ENCODE measurements at regions not wholly inside any gene's neighbourhood (a gene's known extent, or its start where the extent isn't known, plus 50 kb on each side); places are given as distances from the start of the nearest gene placed in this dataset.
A peak's percentile ranks its signal among the peaks of the same experiment; 100 is the strongest.
"Not testable (repeated sequence)": the region's sequence is repeated elsewhere in the genome, so short reads cannot be mapped to it uniquely, and the experiment has no call there.

DNA sequence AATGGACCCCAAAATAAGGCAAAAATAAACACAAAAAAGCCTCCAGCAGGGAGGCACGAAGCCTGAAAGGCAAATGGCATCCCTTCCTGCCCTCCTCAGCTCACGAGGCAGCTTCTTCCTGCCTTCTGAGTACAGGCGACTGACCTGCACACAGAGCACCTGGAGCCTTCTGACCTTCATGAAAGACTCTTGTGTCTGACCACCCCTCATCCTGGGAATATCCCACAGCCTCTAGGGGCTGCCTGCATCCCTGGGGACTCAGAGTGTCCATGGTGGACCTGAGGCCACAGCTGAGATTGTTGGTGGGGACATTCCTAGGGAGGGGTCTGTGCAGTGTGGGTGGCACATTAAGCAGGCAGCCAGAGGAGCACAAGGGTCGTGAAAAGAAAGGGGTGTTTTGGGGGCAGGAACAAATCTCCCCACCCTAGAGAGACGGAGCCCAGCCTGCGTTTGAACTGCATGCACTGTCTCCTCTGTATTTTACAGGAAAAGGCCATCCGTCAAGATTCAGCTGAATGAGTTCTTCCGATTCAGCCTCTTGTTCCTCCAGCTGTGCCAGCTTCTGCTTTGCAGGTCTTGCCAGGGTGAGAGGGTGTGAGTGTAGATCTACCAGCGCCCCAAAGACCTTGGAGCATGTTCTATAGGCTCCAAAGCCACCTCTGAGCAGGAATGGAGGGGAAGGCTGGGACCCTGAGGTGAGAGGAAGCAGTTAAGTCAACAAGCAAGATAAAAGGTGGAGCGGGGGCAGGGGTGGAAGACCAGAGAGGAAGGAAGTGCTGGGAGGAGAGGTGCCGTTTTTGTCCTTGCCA is 80.4 kb upstream of the MEF2A start:
- no peak for DNase-seq (ENCODE audit: low read depth)

DNA sequence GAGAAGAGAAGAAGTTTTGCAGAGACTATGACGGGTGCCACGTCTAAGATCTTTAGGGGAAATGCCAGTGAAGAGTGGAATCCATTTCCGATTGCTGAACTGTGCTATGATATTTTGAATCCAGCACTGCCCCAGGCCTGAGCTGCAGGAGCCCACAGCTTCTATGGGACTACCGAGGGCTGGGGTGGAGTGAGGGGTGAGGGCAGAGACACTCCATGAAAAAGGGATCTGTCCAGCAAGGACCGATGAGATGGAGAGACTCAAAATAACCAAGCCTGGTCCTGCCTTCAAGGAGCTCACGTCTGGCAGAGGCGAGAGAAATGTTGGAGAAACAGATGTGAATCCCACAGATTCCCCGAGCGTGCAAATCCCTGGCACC is 79.8 kb upstream of the MEF2A start:
- no peak for DNase-seq (ENCODE audit: low read depth)

GRCh38 chr15:99486371-99487336 is 79.1 kb upstream of the MEF2A start:
- no peak for DNase-seq (ENCODE audit: low read depth)

DNA sequence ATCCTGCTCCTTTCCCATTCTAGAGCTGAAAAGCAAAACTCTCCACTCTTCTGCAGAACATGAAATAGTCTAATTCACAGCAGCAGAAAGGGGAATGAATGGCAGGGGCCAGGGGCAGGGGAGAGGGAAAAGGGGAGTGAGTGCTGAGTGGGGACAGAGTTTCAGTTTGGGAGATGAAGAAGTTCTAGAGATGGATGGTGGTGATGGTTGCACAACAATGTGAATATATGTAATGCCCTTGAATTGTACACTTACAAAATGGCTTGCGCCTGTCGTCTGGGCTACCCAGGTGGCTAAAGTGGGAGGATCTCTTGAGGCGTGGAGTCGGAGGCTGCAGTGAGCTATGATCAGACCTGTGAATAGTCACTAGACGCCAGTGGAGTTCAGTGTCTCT is 78.5 kb upstream of the MEF2A start:
- DNase-seq (ENCODE audit: low read depth): no peak

GRCh38 chr15:99492275-99492674 is 73.5 kb upstream of the MEF2A start:
- no peak for DNase-seq (ENCODE audit: low read depth)

GRCh38 chr15:99492716-99493115 is 73.1 kb upstream of the MEF2A start:
- no peak for DNase-seq (ENCODE audit: low read depth)

DNA sequence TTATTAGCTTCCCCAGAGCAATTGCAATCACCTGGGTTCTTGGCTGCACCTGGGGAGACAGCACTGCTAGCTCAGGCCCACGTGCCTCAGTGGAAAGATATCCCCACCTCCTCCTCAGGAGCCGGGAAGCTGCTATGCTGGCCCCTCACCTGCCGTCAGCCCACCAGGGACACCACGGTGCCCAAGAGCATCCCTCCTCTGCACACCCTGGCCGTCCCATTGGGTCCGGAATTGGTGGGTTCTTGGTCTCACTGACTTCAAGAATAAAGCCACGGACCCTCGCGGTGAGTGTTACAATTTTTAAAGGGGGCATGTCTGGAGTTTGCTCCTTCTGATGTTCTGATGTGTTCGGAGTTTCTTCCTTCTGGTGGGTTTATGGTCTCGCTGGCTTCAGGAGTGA is 72.3 kb upstream of the MEF2A start:
- DNase-seq (ENCODE audit: low read depth): no peak

DNA sequence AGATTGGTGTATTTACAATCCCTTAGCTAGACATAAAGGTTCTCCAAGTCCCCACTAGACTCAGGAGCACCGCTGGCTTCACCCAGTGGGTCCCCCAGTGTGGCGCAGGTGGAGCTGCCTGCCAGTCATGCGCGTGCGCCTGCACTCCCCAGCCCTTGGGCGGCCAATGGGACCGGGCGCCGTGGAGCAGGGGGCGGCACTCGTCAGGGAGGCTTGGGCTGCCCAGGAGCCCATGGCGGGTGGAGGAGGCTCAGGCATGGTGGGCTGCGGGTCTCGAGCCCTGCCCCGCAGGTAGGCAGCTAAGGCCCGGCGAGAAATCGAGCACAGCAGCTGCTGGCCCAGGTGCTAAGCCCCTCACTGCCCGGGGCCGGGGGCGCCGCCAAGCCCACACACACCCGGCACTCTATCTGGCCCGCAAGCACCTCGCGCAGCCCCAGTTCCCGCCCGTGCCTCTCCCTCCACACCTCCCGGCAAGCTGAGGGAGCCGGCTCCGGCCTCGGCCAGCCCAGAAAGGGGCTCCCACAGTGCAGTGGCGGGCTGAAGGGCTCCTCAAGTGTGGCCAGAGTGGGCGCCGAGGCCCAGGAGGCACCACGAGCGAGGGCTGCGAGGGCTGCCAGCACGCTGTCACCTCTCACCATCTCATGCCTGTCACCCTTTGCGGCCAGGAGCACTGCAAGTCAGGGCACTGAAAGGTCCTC is 71.1 kb upstream of the MEF2A start:
- DNase-seq (ENCODE audit: low read depth): not testable (repeated sequence)

- peak; percentile 21 for DNase-seq (ENCODE audit: low read depth)
Measured at GRCh38 chr15:99495430-99496301, 70.1 kb upstream of the MEF2A start.

DNA sequence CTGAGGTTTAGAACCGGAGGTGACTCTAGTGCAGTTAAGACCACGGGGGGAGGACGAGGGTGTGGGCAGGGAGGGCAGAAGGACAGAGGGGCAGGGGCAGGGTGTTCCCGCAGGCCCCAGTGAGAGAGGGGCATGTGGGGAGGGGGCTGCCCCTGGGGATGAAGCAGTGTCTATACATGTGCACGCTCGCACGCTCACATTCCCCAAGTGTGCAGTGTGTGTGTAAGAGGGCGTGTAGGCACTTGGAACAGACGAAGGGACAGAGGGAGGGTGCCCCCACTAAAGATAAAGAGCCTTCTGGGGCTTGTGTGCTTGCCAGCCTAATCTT is 69.5 kb upstream of the MEF2A start:
- DNase-seq (ENCODE audit: low read depth): no peak

GRCh38 chr15:99502182-99502581 is 63.6 kb upstream of the MEF2A start:
- DNase-seq (ENCODE audit: low read depth): no peak

GRCh38 chr15:99502661-99503060 is 63.1 kb upstream of the MEF2A start:
- DNase-seq (ENCODE audit: low read depth): no peak

DNA sequence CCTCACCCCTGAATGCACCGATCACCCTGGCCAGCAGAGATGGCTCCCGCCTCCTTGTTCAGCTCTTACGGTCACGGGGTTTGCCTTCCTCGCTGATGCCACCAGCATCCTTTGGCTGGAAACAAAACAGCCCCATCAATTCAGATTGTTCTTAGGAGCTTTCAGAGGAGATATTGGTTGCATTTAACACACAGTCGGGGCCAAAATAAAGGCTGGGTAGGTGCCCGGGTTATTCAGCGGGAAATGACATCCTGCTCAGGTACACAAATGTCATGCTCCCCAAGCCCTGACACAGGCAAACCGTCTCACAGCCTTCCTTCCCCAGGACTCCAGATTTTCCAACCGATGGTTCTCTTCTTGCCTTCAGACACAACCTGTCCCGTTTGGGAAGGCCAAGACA is 62.4 kb upstream of the MEF2A start:
- DNase-seq (ENCODE audit: low read depth): no peak

- no peak for DNase-seq (ENCODE audit: low read depth)
Measured at GRCh38 chr15:99504071-99504822, 61.5 kb upstream of the MEF2A start.

GRCh38 chr15:99504823-99505551 is 60.8 kb upstream of the MEF2A start:
- peak; percentile 15 for DNase-seq (ENCODE audit: low read depth)

DNA sequence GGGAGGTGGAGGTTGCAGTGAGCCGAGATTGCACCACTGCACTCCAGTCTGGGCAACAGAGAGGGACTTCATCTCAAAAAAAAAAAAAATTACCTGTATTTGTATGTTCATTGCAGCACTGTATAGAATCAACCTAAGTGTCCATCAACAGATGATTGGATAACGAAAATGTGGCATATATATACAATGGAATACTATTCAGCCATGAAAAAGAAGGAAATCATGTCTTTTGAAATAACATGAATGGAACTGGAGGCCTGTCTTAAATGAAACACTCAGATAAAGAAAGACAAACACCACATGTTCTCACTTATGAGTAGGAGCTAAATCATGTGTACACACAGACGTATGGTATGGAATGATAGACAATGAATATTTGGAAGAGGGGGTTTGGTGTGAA is 59.4 kb upstream of the MEF2A start:
- no peak for DNase-seq (ENCODE audit: low read depth)

DNA sequence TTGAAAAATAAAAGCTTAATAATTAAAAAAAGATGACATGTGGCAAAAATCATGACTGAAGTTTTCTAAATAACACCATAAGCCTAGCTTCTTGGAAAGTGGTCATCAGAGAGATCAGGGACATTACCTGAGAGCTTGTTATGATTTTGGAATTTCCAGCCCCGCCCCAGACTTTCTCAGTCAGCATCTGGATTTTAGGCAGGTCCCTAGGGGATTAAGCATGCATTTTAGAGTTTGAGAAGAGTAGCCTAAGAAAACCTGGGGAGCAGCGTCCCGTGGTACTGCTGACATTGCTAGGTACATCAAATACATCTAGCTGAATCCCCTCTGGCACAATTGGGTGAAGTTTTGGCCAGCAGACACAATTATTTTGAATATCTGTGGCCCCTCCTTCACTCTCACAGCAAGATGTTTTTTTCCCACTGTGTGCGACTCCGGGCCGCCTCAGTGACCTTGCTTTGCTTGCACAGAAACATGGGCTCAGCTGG is 58.7 kb upstream of the MEF2A start:
- no peak for DNase-seq (ENCODE audit: low read depth)

- peak; percentile 80 for DNase-seq (ENCODE audit: low read depth)
Measured at GRCh38 chr15:99507504-99508310, 58.1 kb upstream of the MEF2A start.

DNA sequence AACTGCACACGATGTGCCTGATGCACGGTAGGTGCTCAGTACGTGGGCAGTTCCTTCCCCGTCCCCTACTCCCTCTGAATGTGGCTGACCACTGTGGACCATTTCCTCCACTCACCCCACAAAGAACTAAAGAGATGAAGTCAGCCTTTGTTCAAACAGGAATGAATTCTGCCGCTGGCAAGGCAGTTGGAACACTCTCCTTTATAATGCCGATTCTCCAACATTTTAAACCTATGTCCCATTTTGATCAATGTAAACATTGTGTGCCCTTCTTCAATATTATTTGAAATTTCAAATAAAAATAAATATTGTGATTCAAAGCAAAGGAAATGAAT is 57.5 kb upstream of the MEF2A start:
- no peak for DNase-seq (ENCODE audit: low read depth)

All from amniotic epithelial cell (primary cell).